HuH-7 (cell line): ENCODE measurements at regions not wholly inside any gene's neighbourhood (a gene's known extent, or its start where the extent isn't known, plus 50 kb on each side); places are given as distances from the start of the nearest gene placed in this dataset.
A peak's percentile ranks its signal among the peaks of the same experiment; 100 is the strongest.
"Not testable (repeated sequence)": the region's sequence is repeated elsewhere in the genome, so short reads cannot be mapped to it uniquely, and the experiment has no call there.

Source experiments
- DNase-seq: peaks from one replicate; pipeline ENCODE4 v3.0.0; 2011; ENCODE audit warnings: low spot score

- no peak for DNase-seq
Measured at GRCh38 chr4:31649878-31650277, 929.7 kb downstream of the PCDH7 start.

- no peak for DNase-seq
Measured at GRCh38 chr4:31651541-31651940, 931.4 kb downstream of the PCDH7 start.

- DNase-seq: no peak
Measured at GRCh38 chr4:31655328-31655727, 935.2 kb downstream of the PCDH7 start.

DNA sequence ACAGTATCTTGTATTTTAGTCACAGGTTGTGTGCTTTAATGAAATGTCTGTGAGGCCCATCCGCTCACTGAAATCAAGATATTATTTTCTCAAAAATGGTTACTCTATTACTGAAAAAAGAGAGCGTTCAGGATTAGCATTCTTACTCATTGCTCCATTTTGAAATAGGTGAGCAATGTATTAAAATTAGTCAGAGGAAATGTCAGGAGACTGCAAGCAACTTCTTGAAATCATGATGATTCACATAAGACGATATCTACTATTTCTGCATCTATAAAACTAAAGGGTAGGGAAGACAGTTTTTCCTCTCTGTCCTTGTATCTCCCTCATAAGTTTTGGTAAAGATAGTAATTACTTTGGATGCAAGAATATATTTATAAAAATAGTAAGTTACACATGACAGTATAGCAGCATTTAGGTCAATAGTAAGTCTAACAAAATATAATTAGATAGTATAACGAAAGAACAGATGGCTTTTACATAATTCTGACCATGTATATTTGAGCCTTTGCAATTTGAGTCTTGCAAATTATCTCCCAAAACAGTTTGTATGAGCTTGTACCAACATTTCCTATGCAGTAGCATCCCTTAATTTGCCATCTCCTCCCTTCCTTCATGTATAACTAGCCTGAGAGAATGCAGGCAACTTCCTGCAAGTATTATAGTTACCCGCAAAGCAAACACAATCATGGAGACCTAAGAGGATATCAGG lies 937.8 kb downstream of the PCDH7 start:
- no peak for DNase-seq

DNA sequence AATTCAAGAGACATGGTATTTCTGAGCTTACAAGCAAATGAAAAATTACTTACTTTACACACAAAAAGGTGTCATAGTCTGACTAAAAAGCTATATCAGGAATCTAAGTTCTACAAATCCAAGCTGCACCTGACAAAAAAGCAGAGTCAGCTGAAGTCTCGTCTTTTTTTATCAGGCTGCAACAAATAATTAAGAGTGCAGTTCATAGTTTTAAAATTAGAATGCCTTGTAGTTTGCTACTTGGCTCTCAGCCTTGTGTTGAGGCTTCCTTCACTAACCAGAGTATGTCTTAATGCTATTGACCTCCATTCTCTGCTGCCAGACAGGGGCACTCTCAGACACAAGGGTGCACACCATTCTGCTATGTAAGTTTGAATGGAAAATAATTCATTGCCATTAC lies 940.7 kb downstream of the PCDH7 start:
- no peak for DNase-seq

DNA sequence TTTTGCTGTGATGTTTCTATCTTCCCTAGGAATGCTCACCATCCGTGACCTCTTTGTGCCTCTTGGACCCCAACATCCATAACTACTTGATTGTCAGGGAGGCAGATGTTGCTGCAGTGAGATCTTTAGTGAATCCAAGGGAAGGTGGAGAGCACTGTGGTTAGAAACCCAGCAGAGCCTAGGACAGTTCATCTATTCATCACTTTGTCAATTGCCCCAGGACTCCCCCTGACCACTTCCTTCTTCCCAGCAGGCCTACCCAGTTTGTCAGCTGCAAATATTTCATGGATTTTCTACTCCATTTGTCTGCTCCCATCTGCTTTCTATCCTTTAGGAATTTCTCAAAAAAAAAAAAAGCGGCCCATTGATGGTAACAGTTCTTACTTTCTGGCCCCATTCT lies 942.8 kb downstream of the PCDH7 start:
- no peak for DNase-seq

- no peak for DNase-seq
Measured at GRCh38 chr4:31667686-31668085, 947.5 kb downstream of the PCDH7 start.

- DNase-seq: peak; percentile 23
Measured at GRCh38 chr4:31674313-31674947, 954.3 kb downstream of the PCDH7 start.

DNA sequence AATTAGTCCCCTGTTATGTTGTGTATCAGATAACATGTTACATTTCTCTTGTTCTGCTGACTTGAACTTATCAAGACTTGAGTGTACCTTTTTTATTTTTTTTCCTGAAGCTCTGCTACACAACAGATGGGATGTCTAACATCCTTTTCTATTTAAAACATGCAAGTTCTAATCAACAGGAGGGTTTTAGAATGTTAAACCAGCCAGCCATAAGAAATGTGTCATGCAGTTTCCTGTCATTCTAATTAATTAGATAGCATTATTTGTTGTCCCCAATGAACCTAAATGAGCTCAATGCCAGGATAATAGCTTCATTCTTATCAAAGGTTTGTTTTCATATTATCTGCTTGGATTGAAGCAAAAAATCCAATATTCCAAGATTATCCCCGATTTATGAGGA lies 958.2 kb downstream of the PCDH7 start:
- no peak for DNase-seq

DNA sequence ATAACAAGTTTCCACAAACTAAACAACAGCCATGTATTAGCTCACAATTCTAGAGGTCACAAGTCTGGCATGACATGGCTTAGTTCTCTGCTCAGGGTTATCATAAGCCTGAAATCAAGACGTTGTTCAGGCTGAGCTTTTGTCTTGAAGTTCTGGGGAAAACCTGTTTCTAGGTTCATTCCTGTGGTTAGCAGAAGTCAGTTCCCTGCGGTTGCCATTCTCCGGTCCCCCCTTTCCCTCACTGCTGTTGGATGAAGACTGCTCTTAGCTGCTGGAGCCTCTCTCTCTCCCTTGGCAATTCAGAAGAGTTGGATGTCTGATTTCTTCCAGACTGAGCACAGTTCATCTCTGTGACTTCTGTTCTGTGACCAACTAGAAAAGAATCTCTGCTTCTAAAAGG lies 962.6 kb downstream of the PCDH7 start:
- DNase-seq: no peak

GRCh38 chr4:31687717-31688342 lies 967.7 kb downstream of the PCDH7 start:
- no peak for DNase-seq

DNA sequence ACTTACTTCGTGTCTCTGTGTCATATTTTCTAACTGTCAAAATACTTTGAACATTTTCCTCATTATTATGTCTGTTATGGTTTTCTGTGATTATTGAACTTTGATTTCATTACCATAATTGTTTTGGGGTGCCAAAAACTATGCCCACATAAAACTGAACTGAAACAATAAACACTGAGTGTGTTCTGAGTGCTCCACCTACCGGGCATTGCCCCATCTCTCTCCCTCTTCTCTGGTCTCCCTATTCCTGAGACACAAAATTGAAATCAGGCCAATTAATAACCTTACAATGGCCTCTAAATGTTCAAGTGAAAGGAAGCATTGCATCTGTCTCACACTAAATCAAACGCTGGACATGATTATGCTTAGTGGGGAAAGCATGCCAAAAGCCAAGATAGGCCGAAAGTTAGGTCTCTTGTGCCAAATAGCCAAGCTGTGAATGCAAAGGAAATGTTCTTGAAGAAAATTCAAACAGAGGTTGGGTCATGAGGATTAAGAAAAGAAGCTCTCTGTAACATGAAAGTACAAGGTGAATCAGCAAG lies 972.3 kb downstream of the PCDH7 start:
- DNase-seq: no peak

- DNase-seq: no peak
Measured at GRCh38 chr4:31701256-31701655, 981.1 kb downstream of the PCDH7 start.

DNA sequence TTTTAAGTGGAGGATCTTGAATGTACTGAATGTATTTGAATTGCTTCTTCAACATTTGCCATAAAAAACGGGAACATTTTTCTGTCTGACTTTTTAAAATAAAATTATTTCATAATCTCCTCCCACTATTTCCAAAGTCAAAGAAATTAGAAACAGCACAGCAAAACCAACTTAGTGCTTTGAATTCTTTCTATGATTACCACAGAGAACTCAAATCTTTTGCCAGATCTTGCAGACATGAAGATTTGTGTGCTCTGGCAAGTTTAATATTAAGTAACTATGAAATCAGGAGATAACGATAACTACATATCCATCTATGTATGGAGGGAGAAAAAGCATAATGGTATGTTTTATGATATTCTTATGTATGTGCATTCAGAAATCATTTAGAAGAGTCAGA lies 982.2 kb downstream of the PCDH7 start:
- no peak for DNase-seq

DNA sequence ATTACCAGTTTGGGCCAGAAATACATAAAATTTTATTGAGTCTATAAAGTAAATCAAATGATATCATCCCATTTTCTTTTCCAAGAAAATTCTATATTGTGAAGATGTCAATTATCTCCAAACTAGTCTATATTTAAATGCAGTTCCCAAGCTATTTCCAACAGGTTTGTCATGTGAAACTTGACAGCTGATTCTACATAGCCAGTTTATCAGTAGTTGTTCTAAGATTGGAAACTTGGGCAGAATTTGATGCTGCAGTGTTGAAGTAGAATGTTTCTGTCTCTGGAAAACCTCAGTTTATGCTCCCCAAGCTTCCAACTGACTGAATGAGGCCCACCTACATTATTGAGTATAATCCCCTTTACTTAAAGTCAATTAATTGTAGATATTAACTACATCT lies 994.1 kb downstream of the PCDH7 start:
- DNase-seq: no peak

DNA sequence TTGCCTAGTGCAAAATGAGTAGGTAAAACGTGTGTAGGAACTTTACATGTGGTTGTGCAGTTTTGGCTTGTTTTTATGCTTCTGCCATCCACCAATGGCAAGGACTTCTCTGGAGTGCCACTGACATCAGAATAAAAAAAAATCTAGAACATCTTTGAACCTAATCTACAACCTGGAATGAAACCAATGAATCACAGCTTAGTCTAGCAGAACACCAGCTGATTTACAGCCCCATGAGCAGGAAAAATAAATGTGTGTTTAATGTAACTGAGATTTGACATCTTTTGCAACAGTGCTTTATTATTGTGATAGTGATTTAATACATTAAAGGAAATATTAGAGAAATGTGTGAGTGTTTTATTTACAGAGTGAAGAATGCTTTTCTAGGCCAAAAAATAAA lies 995.1 kb downstream of the PCDH7 start:
- no peak for DNase-seq

DNA sequence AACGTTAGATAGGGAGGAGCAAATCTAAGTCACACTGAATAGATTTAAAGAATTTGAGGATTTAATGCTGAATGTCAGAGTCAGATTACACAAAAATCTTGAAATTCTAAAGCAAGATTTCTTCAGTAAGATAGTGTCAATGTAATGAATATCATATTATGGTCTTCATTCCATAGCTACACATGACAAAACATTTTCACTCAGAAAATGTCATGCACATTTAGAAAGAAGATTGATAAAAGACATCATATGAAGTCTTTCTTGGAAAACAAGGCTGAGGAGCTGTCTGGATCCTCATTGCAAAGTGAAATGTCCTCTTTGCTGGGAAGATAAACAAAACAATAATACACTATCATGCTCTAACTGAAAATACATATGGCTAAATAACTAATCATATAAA lies 1006.9 kb downstream of the PCDH7 start:
- DNase-seq: no peak

GRCh38 chr4:31735004-31735403 lies 1014.8 kb downstream of the PCDH7 start:
- no peak for DNase-seq

GRCh38 chr4:31737419-31737818 lies 1017.2 kb downstream of the PCDH7 start:
- DNase-seq: no peak

DNA sequence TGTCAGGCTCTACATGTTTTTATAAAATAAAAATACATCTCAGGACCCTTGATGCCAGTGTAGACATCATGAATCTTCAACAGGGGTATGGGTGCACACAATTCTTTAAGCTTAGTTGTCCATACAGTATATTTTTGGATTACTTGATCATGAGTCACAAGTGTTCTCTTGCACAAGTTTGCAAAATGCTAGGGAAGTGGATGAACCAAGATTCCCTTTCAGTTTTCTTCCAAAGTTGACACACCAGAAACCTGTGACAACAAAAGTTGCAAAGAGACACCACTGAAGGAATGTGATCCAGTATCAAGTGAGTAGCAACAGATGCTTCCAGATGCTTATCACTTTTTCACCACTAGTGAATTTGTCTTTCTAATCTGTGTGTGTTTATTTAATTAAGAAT lies 1021.2 kb downstream of the PCDH7 start:
- no peak for DNase-seq

DNA sequence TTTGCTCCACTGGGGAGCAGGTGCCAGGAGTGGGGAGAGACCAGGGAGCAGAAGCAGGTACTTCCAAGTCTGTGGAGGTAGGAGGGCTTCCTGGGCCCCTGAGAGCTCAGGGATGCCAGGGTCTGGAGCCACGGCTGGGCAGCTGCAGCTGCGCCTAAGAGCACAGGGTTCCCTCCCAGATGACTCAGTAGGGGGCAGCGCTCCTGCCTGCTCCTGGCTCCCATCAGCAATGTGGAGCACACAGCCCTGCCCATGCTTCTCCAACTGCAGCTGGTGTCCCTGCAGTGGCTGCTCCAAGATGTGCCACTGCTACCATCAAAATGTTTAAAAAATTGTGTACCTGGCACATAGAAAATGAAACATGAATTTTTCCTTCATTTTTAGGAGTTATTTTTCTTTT lies 1028.2 kb downstream of the PCDH7 start:
- peak; percentile 3 for DNase-seq

DNA sequence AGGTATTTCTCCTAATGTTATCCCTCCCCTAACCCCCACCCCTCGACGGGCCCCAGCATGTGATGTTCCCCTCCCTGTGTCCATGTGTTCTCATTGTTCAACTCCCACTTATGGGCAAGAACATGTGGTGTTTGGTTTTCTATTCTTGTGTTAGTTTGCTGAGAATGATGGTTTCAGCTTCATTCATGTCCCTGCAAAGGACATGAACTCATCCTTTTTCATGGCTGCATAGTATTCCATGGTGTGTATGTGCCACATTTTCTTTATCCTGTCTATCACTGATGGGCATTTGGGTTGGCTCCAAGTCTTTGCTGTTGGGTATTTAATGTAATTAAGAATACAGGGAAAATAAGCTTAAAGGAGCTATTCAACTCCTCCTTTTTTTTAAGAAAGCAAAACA lies 1030.4 kb downstream of the PCDH7 start:
- DNase-seq: not testable (repeated sequence)

- no peak for DNase-seq
Measured at GRCh38 chr4:31755751-31756150, 1035.6 kb downstream of the PCDH7 start.
